ENCODE measurements at regions not wholly inside any gene's neighbourhood (a gene's known extent, or its start where the extent isn't known, plus 50 kb on each side); places are given as distances from the start of the nearest gene placed in this dataset.

DNA sequence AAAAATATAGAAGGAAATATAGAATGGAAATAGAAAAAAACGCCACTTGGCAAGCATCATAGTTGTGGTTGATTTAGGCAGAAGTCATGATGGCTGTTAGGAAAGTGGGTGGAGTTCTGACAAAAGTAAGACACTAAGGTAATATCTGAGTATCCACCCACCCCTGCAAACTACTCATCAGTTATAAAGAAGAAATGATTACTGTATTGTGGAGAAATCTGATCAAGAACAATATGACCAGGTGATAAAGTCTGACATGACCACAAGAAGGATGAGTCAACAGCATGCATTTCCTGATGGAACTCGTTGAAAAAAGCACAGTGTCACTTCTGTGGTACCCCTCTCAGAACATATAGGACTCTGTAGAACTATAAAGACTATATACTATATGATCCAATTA, 343.4 kb upstream of the PAPPA start:
- TF ChIP-seq, protein P1, sequence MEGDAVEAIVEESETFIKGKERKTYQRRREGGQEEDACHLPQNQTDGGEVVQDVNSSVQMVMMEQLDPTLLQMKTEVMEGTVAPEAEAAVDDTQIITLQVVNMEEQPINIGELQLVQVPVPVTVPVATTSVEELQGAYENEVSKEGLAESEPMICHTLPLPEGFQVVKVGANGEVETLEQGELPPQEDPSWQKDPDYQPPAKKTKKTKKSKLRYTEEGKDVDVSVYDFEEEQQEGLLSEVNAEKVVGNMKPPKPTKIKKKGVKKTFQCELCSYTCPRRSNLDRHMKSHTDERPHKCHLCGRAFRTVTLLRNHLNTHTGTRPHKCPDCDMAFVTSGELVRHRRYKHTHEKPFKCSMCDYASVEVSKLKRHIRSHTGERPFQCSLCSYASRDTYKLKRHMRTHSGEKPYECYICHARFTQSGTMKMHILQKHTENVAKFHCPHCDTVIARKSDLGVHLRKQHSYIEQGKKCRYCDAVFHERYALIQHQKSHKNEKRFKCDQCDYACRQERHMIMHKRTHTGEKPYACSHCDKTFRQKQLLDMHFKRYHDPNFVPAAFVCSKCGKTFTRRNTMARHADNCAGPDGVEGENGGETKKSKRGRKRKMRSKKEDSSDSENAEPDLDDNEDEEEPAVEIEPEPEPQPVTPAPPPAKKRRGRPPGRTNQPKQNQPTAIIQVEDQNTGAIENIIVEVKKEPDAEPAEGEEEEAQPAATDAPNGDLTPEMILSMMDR (IDR thresholded peaks at IDR 0.05; ENCODE audit: insufficient read depth, low read length, poor library complexity, severe bottlenecking), result no peak
- no peak for TF ChIP-seq EZH2phosphoT487 (conservative IDR thresholded peaks at IDR 0.05; ENCODE audit: low read length)
